ENCODE measurements at regions not wholly inside any gene's neighbourhood (a gene's known extent, or its start where the extent isn't known, plus 50 kb on each side); places are given as distances from the start of the nearest gene placed in this dataset.

GRCh38 chr3:30183421-30183820 lies 423.0 kb upstream of the TGFBR2 start:
- TF ChIP-seq CTCF (IDR thresholded peaks at IDR 0.05) (no peak), POLR2A (IDR thresholded peaks at IDR 0.05) (no peak)
